Karpas-422 (cell line): ENCODE measurements at regions not wholly inside any gene's neighbourhood (a gene's known extent, or its start where the extent isn't known, plus 50 kb on each side); places are given as distances from the start of the nearest gene placed in this dataset.
"Not testable (repeated sequence)": the region's sequence is repeated elsewhere in the genome, so short reads cannot be mapped to it uniquely, and the experiment has no call there.

Source experiments
- DNase-seq: peaks from one replicate; pipeline ENCODE4 v3.0.0-alpha.2; 2015
- H2AFZ ChIP-seq: fragments of 200-600 bp; sonication (generic); 2 replicates; pipeline ENCODE4 v1.6.1; 2014; ENCODE audit warnings: antibody characterized with exemption, low read length, mixed read lengths
- H3K27ac ChIP-seq: fragments of 200-600 bp; sonication (generic); 2 replicates; pipeline ENCODE4 v1.5.1; 2014; ENCODE audit warnings: mild to moderate bottlenecking, low read length, moderate library complexity
- H3K27me3 ChIP-seq: fragments of 200-600 bp; sonication (generic); 2 replicates; pipeline ENCODE4 v1.6.1; 2014; ENCODE audit warnings: low read length, mixed read lengths
- H3K36me3 ChIP-seq: fragments of 200-600 bp; sonication (generic); 2 replicates; pipeline ENCODE4 v1.6.1; 2014; ENCODE audit warnings: low read length, mixed read lengths; ENCODE audit not compliant: insufficient read depth
- H3K4me1 ChIP-seq: fragments of 200-600 bp; sonication (generic); 2 replicates; pipeline ENCODE4 v1.6.1; 2014; ENCODE audit warnings: mild to moderate bottlenecking, low read length, mixed read lengths
- H3K4me2 ChIP-seq: fragments of 200-600 bp; sonication (generic); 2 replicates; pipeline ENCODE4 v1.6.1; 2014; ENCODE audit warnings: low read length, low read depth, mild to moderate bottlenecking; ENCODE audit not compliant: poor library complexity, severe bottlenecking
- H3K4me3 ChIP-seq: fragments of 200-600 bp; sonication (generic); 2 replicates; pipeline ENCODE4 v1.5.1; 2014; ENCODE audit warnings: mild to moderate bottlenecking, antibody characterized with exemption, low read length, mixed read lengths
- H3K79me2 ChIP-seq: fragments of 200-600 bp; sonication (generic); 2 replicates; pipeline ENCODE4 v1.6.1; 2014; ENCODE audit warnings: mild to moderate bottlenecking, low read length, mixed read lengths
- H3K9ac ChIP-seq: fragments of 200-600 bp; sonication (generic); 2 replicates; pipeline ENCODE4 v1.6.0; 2014; ENCODE audit warnings: low read length
- H3K9me2 ChIP-seq: fragments of 200-600 bp; sonication (generic), shearing (Covaris generic); replicated peaks from 2 replicates; pipeline ENCODE4 v1.6.0; 2014; ENCODE audit warnings: mild to moderate bottlenecking, low read length, moderate library complexity; ENCODE audit not compliant: insufficient read depth
- H3K9me3 ChIP-seq: fragments of 300-700, 200-600 bp; sonication (generic); 2 replicates; pipeline ENCODE4 v1.6.1; 2014; ENCODE audit warnings: low read length, mixed read lengths
- H4K20me1 ChIP-seq: fragments of 200-600 bp; sonication (generic); 2 replicates; pipeline ENCODE4 v1.6.1; 2014; ENCODE audit warnings: mild to moderate bottlenecking, antibody characterized with exemption, low read length, low read depth; ENCODE audit not compliant: insufficient read depth

GRCh38 chr20:54914995-54915394 is 439.6 kb downstream of the DOK5 start:
- Histone ChIP-seq H3K27ac (no peak overlapping the region), H3K27me3 (no peaks in the 10 kb centered on the region), H3K79me2 (no peaks in the 10 kb centered on the region), H3K4me3 (no peak overlapping the region), H3K9me2 (no peaks in the 10 kb centered on the region), H3K9me3 (peaks cover 45% of the 10 kb centered on the region), H4K20me1 (no peaks in the 10 kb centered on the region), H3K4me1 (no peaks in the 10 kb centered on the region), H2AFZ (no peak overlapping the region), H3K9ac (no peak overlapping the region), H3K4me2 (no peak overlapping the region), H3K36me3 (no peaks in the 10 kb centered on the region)
- DNase-seq, result no peak

- Histone ChIP-seq H3K4me1 (no peaks in the 10 kb centered on the region), H3K9ac (no peak overlapping the region), H3K4me2 (no peak overlapping the region), H4K20me1 (no peaks in the 10 kb centered on the region), H3K9me3 (peaks cover 24% of the 10 kb centered on the region), H3K27ac (no peak overlapping the region), H3K4me3 (no peak overlapping the region), H3K79me2 (no peaks in the 10 kb centered on the region), H3K36me3 (no peaks in the 10 kb centered on the region), H2AFZ (no peak overlapping the region), H3K27me3 (no peaks in the 10 kb centered on the region), H3K9me2 (no peaks in the 10 kb centered on the region)
- DNase-seq, result no peak
These were observed 434.3 kb downstream of the DOK5 start for GRCh38 chr20:54909702-54910101.

- H3K27ac ChIP-seq, result not testable (repeated sequence)
These were observed 430.7 kb downstream of the DOK5 start for GRCh38 chr20:54906134-54906533.

GRCh38 chr20:54897787-54898186 is 422.4 kb downstream of the DOK5 start:
- peaks cover 18% of the 10 kb centered on the region for H3K9me3 ChIP-seq
- no peaks in the 10 kb centered on the region for H3K4me1 ChIP-seq
- no peaks in the 10 kb centered on the region for H3K79me2 ChIP-seq
- H3K27ac ChIP-seq, result no peak overlapping the region
- no peaks in the 10 kb centered on the region for H3K27me3 ChIP-seq
- H2AFZ ChIP-seq, result no peak overlapping the region
- H3K9me2 ChIP-seq, result no peaks in the 10 kb centered on the region
- H3K36me3 ChIP-seq, result no peaks in the 10 kb centered on the region
- H3K9ac ChIP-seq, result no peak overlapping the region
- no peak overlapping the region for H3K4me3 ChIP-seq
- no peaks in the 10 kb centered on the region for H4K20me1 ChIP-seq
- no peak overlapping the region for H3K4me2 ChIP-seq
- DNase-seq, result no peak

More at GRCh38 chr20:54906134-54906533, 430.7 kb downstream of the DOK5 start:
- not testable (repeated sequence) for H3K4me3 ChIP-seq, H3K79me2 ChIP-seq, DNase-seq, H3K4me2 ChIP-seq, H4K20me1 ChIP-seq, H3K4me1 ChIP-seq, H3K36me3 ChIP-seq, H3K27me3 ChIP-seq, H2AFZ ChIP-seq, H3K9ac ChIP-seq, H3K9me2 ChIP-seq
- H3K9me3 ChIP-seq, result peaks cover 12% of the 10 kb centered on the region

GRCh38 chr20:54891907-54892306 is 416.5 kb downstream of the DOK5 start:
- no peak overlapping the region for H3K4me2 ChIP-seq
- no peaks in the 10 kb centered on the region for H3K27me3 ChIP-seq
- H3K9me3 ChIP-seq, result peaks cover 19% of the 10 kb centered on the region; the same call in 1 of the 2 replicates
- no peaks in the 10 kb centered on the region for H4K20me1 ChIP-seq
- H3K79me2 ChIP-seq, result no peaks in the 10 kb centered on the region
- H3K4me1 ChIP-seq, result no peaks in the 10 kb centered on the region
- no peaks in the 10 kb centered on the region for H3K36me3 ChIP-seq
- H3K9me2 ChIP-seq, result no peaks in the 10 kb centered on the region
- H3K4me3 ChIP-seq, result no peak overlapping the region
- H3K27ac ChIP-seq, result no peak overlapping the region
- H2AFZ ChIP-seq, result no peak overlapping the region
- DNase-seq, result no peak
- H3K9ac ChIP-seq, result no peak overlapping the region

GRCh38 chr20:54879393-54879792 is 404.0 kb downstream of the DOK5 start:
- Histone ChIP-seq H3K9me2 (no peaks in the 10 kb centered on the region), H3K36me3 (no peaks in the 10 kb centered on the region), H3K79me2 (no peaks in the 10 kb centered on the region), H2AFZ (no peak overlapping the region), H3K27me3 (no peaks in the 10 kb centered on the region), H3K9ac (no peak overlapping the region), H3K4me2 (no peak overlapping the region), H4K20me1 (no peaks in the 10 kb centered on the region), H3K27ac (no peak overlapping the region), H3K4me1 (no peaks in the 10 kb centered on the region), H3K9me3 (peaks cover 16% of the 10 kb centered on the region), H3K4me3 (no peak overlapping the region)
- DNase-seq, result no peak

GRCh38 chr20:54875307-54875706 is 399.9 kb downstream of the DOK5 start:
- no peak overlapping the region for H3K9ac ChIP-seq
- no peak overlapping the region for H2AFZ ChIP-seq
- no peak overlapping the region for H3K4me3 ChIP-seq
- no peak for DNase-seq
- H3K27ac ChIP-seq, result no peak overlapping the region
- no peaks in the 10 kb centered on the region for H4K20me1 ChIP-seq
- no peaks in the 10 kb centered on the region for H3K79me2 ChIP-seq
- no peaks in the 10 kb centered on the region for H3K36me3 ChIP-seq
- no peaks in the 10 kb centered on the region for H3K4me1 ChIP-seq
- H3K4me2 ChIP-seq, result no peak overlapping the region
- H3K9me2 ChIP-seq, result no peaks in the 10 kb centered on the region
- no peaks in the 10 kb centered on the region for H3K27me3 ChIP-seq
- H3K9me3 ChIP-seq, result peaks cover 17% of the 10 kb centered on the region

- H3K4me1 ChIP-seq, result no peaks in the 10 kb centered on the region
- no peak overlapping the region for H3K27ac ChIP-seq
- H3K4me3 ChIP-seq, result no peak overlapping the region
These were observed 399.3 kb downstream of the DOK5 start for GRCh38 chr20:54874718-54875117.

GRCh38 chr20:54872440-54872839 is 397.0 kb downstream of the DOK5 start:
- Histone ChIP-seq H3K79me2 (no peaks in the 10 kb centered on the region), H3K27ac (no peak overlapping the region), H3K4me1 (no peaks in the 10 kb centered on the region), H3K9ac (no peak overlapping the region), H3K27me3 (no peaks in the 10 kb centered on the region), H3K36me3 (no peaks in the 10 kb centered on the region), H3K4me2 (no peak overlapping the region), H2AFZ (no peak overlapping the region), H3K9me3 (peaks cover 19% of the 10 kb centered on the region), H3K4me3 (no peak overlapping the region), H4K20me1 (no peaks in the 10 kb centered on the region), H3K9me2 (no peaks in the 10 kb centered on the region)
- no peak for DNase-seq

More at GRCh38 chr20:54874718-54875117, 399.3 kb downstream of the DOK5 start:
- no peak overlapping the region for H3K4me2 ChIP-seq
- DNase-seq, result no peak
- no peaks in the 10 kb centered on the region for H3K79me2 ChIP-seq
- H3K9me2 ChIP-seq, result no peaks in the 10 kb centered on the region
- no peak overlapping the region for H3K9ac ChIP-seq
- H3K9me3 ChIP-seq, result peaks cover 15% of the 10 kb centered on the region
- H2AFZ ChIP-seq, result no peak overlapping the region
- H4K20me1 ChIP-seq, result no peaks in the 10 kb centered on the region
- no peaks in the 10 kb centered on the region for H3K27me3 ChIP-seq
- no peaks in the 10 kb centered on the region for H3K36me3 ChIP-seq
